Uterus (tissue), 3 donors: ENCODE measurements at regions not wholly inside any gene's neighbourhood (a gene's known extent, or its start where the extent isn't known, plus 50 kb on each side); places are given as distances from the start of the nearest gene placed in this dataset.

Source experiments
- DNase-seq, 2 donors: peaks; one replicate each; pipeline ENCODE4 v3.0.0-alpha.2; 2019 to 2020
- H3K27ac ChIP-seq, 2 donors: fragments of 200-600 bp; sonication (generic); 1 replicate in 1 of 2; 2 replicates in 1 of 2; pipeline ENCODE4 v1.5.1; 2016 to 2018
- H3K27me3 ChIP-seq, 2 donors: fragments of 200-600 bp; sonication (generic); one replicate each; pipeline ENCODE4 v1.5.1; 2018 to 2019; ENCODE audit warnings: control low read depth in 1 of 2
- H3K36me3 ChIP-seq, 2 donors: fragments of 200-600 bp; sonication (generic); one replicate each; pipeline ENCODE4 v1.5.1; 2019; ENCODE audit warnings: control low read depth in 1 of 2
- H3K4me1 ChIP-seq, 2 donors: fragments of 200-600 bp; sonication (generic); one replicate each; pipeline ENCODE4 v1.5.1; 2018 to 2019; ENCODE audit warnings: control low read depth in 1 of 2
- H3K4me3 ChIP-seq, 2 donors: fragments of 200-600 bp; sonication (generic); 1 replicate in 1 of 2; 2 replicates in 1 of 2; pipeline ENCODE4 v1.5.1; 2018 to 2019; ENCODE audit warnings: mild to moderate bottlenecking in 1 of 2
- H3K9me3 ChIP-seq, 2 donors: fragments of 200-600 bp; sonication (generic); one replicate each; pipeline ENCODE4 v1.5.1; 2019; ENCODE audit warnings: control low read depth in 1 of 2
- POLR2A ChIP-seq, 2 donors: fragments of 450-650 bp; IDR thresholded peaks; one replicate each; pipeline ENCODE4 v1.6.1; 2016; ENCODE audit warnings: antibody characterized with exemption in 2 of 2, mild to moderate bottlenecking in 1 of 2, moderate library complexity in 1 of 2
- intact Hi-C: fragments of 100-400 bp; cut with DNase I; formaldehyde crosslinking; loops from one replicate; pipeline ENCODE4 v1.15.1; 2023; ENCODE audit warnings: low total_unique reads
- TF ChIP-seq, protein P1 (sequence below), 4 experiments: fragments of 200-600 bp in 2 of 4; fragments of 450-650 bp in 2 of 4; sonication (generic) in 2 of 4; IDR thresholded peaks; one replicate each; pipeline ENCODE4 v1.5.1; 2016 to 2019; ENCODE audit warnings: antibody characterized with exemption in 4 of 4, mild to moderate bottlenecking in 2 of 4, moderate library complexity in 1 of 4
- donor health status: DM: yes; HTN: yes; CAD: no.

DNA sequence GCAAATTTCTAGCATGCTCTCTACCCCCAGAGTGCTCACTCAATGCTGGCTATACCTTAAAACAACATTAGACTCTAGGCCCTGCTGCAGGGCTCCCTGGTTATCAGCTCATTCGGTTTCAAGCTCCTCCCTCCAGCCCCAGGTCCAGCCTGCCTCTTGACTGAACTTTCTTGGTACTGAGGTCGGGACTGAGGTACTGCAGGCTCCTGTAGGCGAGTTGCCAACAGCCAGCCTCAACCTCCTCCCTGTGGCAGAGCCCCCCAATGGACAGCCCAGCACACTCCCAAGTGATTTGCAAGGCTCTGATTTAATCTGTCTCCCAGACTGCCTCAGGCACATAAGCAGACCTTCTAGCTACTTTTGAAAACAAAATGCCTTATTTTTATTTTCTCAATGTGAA is 73.6 kb upstream of the EIF3M start:
- Histone ChIP-seq H3K4me1 (no peaks in the 10 kb centered on the region), H3K4me3 (no peak overlapping the region), H3K9me3 (no peaks in the 10 kb centered on the region), H3K27ac (no peak overlapping the region), H3K27me3 (no peaks in the 10 kb centered on the region), H3K36me3 (no peaks in the 10 kb centered on the region)
- TF ChIP-seq, protein P1, sequence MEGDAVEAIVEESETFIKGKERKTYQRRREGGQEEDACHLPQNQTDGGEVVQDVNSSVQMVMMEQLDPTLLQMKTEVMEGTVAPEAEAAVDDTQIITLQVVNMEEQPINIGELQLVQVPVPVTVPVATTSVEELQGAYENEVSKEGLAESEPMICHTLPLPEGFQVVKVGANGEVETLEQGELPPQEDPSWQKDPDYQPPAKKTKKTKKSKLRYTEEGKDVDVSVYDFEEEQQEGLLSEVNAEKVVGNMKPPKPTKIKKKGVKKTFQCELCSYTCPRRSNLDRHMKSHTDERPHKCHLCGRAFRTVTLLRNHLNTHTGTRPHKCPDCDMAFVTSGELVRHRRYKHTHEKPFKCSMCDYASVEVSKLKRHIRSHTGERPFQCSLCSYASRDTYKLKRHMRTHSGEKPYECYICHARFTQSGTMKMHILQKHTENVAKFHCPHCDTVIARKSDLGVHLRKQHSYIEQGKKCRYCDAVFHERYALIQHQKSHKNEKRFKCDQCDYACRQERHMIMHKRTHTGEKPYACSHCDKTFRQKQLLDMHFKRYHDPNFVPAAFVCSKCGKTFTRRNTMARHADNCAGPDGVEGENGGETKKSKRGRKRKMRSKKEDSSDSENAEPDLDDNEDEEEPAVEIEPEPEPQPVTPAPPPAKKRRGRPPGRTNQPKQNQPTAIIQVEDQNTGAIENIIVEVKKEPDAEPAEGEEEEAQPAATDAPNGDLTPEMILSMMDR (IDR thresholded peaks at IDR 0.05), result no peak
- no peak for TF ChIP-seq POLR2A (IDR thresholded peaks at IDR 0.05)
- intact Hi-C loops, result no loop called here
- DNase-seq, result no peak

DNA sequence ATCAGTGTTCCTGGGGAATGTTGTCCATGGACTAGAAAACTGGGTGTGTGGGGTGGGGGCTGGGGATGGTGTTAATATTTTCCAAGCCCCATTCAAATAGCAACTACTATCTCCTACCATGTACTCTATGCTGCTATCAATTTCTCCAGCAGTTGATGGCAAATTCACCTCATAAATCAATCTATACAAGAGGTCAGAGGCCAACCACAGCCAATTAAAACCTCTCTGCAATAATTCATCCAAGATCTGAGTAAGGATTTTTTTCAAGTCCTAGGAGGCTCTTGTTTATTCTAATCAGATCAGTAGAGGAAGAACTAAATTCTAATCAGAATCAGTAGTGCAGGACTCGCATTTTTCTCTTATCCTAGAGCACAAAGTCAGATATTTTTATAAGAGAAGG is 73.4 kb upstream of the WT1 start:
- intact Hi-C loops, result no loop called here
- H3K4me1 ChIP-seq, result no peaks in the 10 kb centered on the region
- TF ChIP-seq POLR2A (IDR thresholded peaks at IDR 0.05), result no peak
- TF ChIP-seq, protein P1 (IDR thresholded peaks at IDR 0.05), result no peak

DNA sequence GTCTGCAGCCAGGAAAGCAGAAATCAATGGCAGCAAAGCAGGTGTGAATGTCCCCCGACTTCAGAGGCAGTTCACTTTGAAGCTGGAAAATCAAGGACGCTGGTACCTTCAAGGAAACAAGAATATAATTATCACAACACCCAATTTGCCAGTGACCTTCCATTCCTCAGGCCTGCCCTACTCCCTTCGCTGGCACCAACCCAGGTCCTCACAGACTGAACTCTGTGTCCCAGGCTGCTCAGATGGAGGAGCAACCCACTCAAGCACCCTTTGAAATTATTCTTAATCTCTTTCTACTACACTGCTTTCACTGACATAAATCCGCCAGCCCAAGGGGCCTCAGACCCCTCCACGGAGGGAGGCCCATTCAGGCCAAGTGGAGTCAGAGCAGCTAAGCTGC is 64.7 kb upstream of the WT1 start:
- Histone ChIP-seq H3K9me3 (no peaks in the 10 kb centered on the region), H3K4me3 (no peak overlapping the region), H3K36me3 (no peaks in the 10 kb centered on the region), H3K4me1 (no peaks in the 10 kb centered on the region), H3K27ac (no peak overlapping the region), H3K27me3 (no peaks in the 10 kb centered on the region)
- intact Hi-C loops, result no loop called here
- no peak for TF ChIP-seq POLR2A (IDR thresholded peaks at IDR 0.05)
- TF ChIP-seq, protein P1 (IDR thresholded peaks at IDR 0.05), result no peak
- no peak for DNase-seq

More for the DNA sequence above, 73.4 kb upstream of the WT1 start:
- Histone ChIP-seq H3K4me3 (no peak overlapping the region), H3K27ac (no peak overlapping the region), H3K9me3 (no peaks in the 10 kb centered on the region), H3K36me3 (no peaks in the 10 kb centered on the region), H3K27me3 (no peaks in the 10 kb centered on the region)
- no peak for DNase-seq

GRCh38 chr11:32497951-32498350 is 62.6 kb upstream of the WT1 start:
- Histone ChIP-seq H3K4me3 (no peak overlapping the region), H3K4me1 (no peaks in the 10 kb centered on the region), H3K36me3 (no peaks in the 10 kb centered on the region), H3K27ac (peak overlapping the region in 1 of 2 donors; percentile 43), H3K27me3 (no peaks in the 10 kb centered on the region), H3K9me3 (no peaks in the 10 kb centered on the region)
- peak in 1 of 2 donors; percentile 28 for DNase-seq
- TF ChIP-seq, protein P1 (IDR thresholded peaks at IDR 0.05), result no peak
- no peak for TF ChIP-seq POLR2A (IDR thresholded peaks at IDR 0.05)
- intact Hi-C loops, result no loop called here

GRCh38 chr11:32494629-32495028 is 59.3 kb upstream of the WT1 start:
- Histone ChIP-seq H3K9me3 (peaks cover 0 to 2% of the 10 kb centered on the region in 2 donors), H3K27me3 (no peaks in the 10 kb centered on the region), H3K4me3 (no peak overlapping the region), H3K36me3 (no peaks in the 10 kb centered on the region), H3K27ac (no peak overlapping the region), H3K4me1 (no peaks in the 10 kb centered on the region)
- no peak for DNase-seq
- intact Hi-C loops, result no loop called here
- TF ChIP-seq, protein P1 (IDR thresholded peaks at IDR 0.05), result no peak
- no peak for TF ChIP-seq POLR2A (IDR thresholded peaks at IDR 0.05)
